PC-9 (cell line): ENCODE measurements at regions not wholly inside any gene's neighbourhood (a gene's known extent, or its start where the extent isn't known, plus 50 kb on each side); places are given as distances from the start of the nearest gene placed in this dataset.

Source experiments
- EZH2 ChIP-seq: fragments of 200-600 bp; sonication (generic); IDR thresholded peaks from 2 replicates; pipeline ENCODE4 v1.8.0; 2017; ENCODE audit warnings: antibody characterized with exemption, low read depth
- TF ChIP-seq, protein P1 (sequence below): fragments of 200-600 bp; sonication (generic); conservative IDR thresholded peaks from 2 replicates; pipeline ENCODE4 v1.6.1; 2017; ENCODE audit warnings: mixed run types, antibody characterized with exemption, mild to moderate bottlenecking, moderate library complexity

DNA sequence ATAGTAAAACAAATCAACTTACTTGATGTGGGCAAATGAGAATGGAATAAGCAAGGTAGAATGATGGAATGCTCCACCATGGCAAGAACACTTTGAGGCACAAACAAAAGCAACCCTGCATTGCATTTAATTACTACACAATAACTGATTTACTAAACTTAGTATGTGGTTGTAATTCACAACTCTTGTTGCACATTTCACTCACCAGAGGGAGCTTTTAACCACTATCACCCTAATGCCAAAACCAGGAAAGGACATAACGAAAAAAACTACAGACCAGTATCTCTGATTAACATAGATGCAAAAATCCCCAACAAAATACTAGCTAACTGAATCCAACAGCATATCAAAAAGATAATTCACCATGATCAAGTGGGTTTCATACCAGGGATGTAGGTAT is 659.8 kb downstream of the CPS1 start:
- TF ChIP-seq, protein P1, sequence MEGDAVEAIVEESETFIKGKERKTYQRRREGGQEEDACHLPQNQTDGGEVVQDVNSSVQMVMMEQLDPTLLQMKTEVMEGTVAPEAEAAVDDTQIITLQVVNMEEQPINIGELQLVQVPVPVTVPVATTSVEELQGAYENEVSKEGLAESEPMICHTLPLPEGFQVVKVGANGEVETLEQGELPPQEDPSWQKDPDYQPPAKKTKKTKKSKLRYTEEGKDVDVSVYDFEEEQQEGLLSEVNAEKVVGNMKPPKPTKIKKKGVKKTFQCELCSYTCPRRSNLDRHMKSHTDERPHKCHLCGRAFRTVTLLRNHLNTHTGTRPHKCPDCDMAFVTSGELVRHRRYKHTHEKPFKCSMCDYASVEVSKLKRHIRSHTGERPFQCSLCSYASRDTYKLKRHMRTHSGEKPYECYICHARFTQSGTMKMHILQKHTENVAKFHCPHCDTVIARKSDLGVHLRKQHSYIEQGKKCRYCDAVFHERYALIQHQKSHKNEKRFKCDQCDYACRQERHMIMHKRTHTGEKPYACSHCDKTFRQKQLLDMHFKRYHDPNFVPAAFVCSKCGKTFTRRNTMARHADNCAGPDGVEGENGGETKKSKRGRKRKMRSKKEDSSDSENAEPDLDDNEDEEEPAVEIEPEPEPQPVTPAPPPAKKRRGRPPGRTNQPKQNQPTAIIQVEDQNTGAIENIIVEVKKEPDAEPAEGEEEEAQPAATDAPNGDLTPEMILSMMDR, result peak; percentile 48; the same call in 1 of the 2 replicates
- no peak for TF ChIP-seq EZH2
